K562 (cell line): ENCODE measurements at regions not wholly inside any gene's neighbourhood (a gene's known extent, or its start where the extent isn't known, plus 50 kb on each side); places are given as distances from the start of the nearest gene placed in this dataset.

ENCODE experiments used
- ATAC-seq: fragments of 200-7000 bp; cut with Tn5 transposase; 3 replicates; pipeline ENCODE4 v1.9.1; 2020; ENCODE audit warnings: moderate library complexity
- BruUV-seq: library from RNA; stranded (reverse); fragments of 400-500 nt; replicated peaks from 2 replicates; lab custom pipeline; 2021; lab: Mats Ljungman, UMichigan
- CTCF ChIA-PET: fragments of 300-600 bp; formaldehyde crosslinking; extraction: SDS; loops from one replicate; lab custom pipeline; 2021; ENCODE audit warnings: low intra/inter-chr PET ratio; lab: Yijun Ruan, JAX
- POLR2A ChIA-PET: fragments of 300-600, 350-650 bp; sonication (Branson Sonifier 250); formaldehyde crosslinking; extraction: SDS; loops from one replicate; lab custom pipeline; 2021; ENCODE audit warnings: antibody characterized with exemption, inconsistent platforms; lab: Yijun Ruan, JAX
- DNase-seq, 4 experiments: peaks; one replicate each; pipeline versions ENCODE4 v3.0.0 to v3.0.0-alpha.2; 2011 to 2018; ENCODE audit warnings: low spot score in 3 of 4, mixed read lengths in 3 of 4; ENCODE audit errors: extremely low read depth in 1 of 4
- FAIRE-seq: peaks from 2 replicates; lab custom pipeline; 2011; peaks lifted over from hg19 to GRCh38; lab: Jason Lieb, UNC
- H2AFZ ChIP-seq: 2 replicates; pipeline ENCODE4 v1.6.0; 2011; ENCODE audit warnings: low read depth, low read length, control low read depth, inconsistent platforms
- H3K27ac ChIP-seq: fragments of 200-600 bp; 3 replicates; pipeline ENCODE4 v1.8.0; 2011; ENCODE audit warnings: low read depth, mild to moderate bottlenecking, control low read depth, inconsistent platforms, low read length, moderate library complexity, mixed read lengths; ENCODE audit errors: extremely low read depth
- H3K27me3 ChIP-seq, 2 experiments: fragments of 300-600 bp in 1 of 2; 2 replicates in 1 of 2; 3 replicates in 1 of 2; pipeline versions ENCODE4 v1.6.0 to v1.8.0; 2011; ENCODE audit warnings: inconsistent platforms in 2 of 2, low read length in 2 of 2, mild to moderate bottlenecking in 1 of 2, mixed read lengths in 1 of 2, moderate library complexity in 1 of 2; ENCODE audit not compliant: control insufficient read depth in 2 of 2, insufficient read depth in 2 of 2
- H3K36me3 ChIP-seq: fragments of 300-600 bp; 3 replicates; pipeline ENCODE4 v1.8.0; 2011; ENCODE audit warnings: mild to moderate bottlenecking, low read length, inconsistent platforms; ENCODE audit not compliant: control insufficient read depth, insufficient read depth
- H3K4me1 ChIP-seq, 2 experiments: fragments of 200-600 bp in 1 of 2; replicated peaks in 1 of 2; 2 replicates in 1 of 2; 3 replicates in 1 of 2; pipeline versions ENCODE4 v1.5.1 to v1.8.0; 2011; ENCODE audit warnings: inconsistent platforms in 2 of 2, low read length in 2 of 2, mild to moderate bottlenecking in 1 of 2, mixed read lengths in 1 of 2, moderate library complexity in 1 of 2; ENCODE audit not compliant: control insufficient read depth in 2 of 2, insufficient read depth in 2 of 2
- H3K4me2 ChIP-seq: 2 replicates; pipeline ENCODE4 v1.6.1; 2011; ENCODE audit warnings: low read length, control low read depth, inconsistent platforms, mixed read lengths; ENCODE audit not compliant: insufficient read depth
- H3K4me3 ChIP-seq: fragments of 200-600 bp; sonication (generic), shearing (Covaris generic); 2 replicates; pipeline ENCODE4 v1.5.1; 2016; ENCODE audit warnings: control low read depth, inconsistent platforms
- H3K79me2 ChIP-seq: fragments of 200-600 bp; 3 replicates; pipeline ENCODE4 v1.8.0; 2011; ENCODE audit warnings: low read length, inconsistent platforms; ENCODE audit not compliant: control insufficient read depth, insufficient read depth
- H3K9ac ChIP-seq, 2 experiments: 2 replicates each; pipeline versions ENCODE4 v1.6.0 to v1.6.1; 2011; ENCODE audit warnings: low read depth in 2 of 2, low read length in 2 of 2, control low read depth in 1 of 2, inconsistent platforms in 1 of 2, mild to moderate bottlenecking in 1 of 2, mixed read lengths in 1 of 2; ENCODE audit not compliant: insufficient read depth in 1 of 2
- H3K9me1 ChIP-seq: one replicate; pipeline ENCODE4 v1.6.0; 2011; ENCODE audit warnings: inconsistent platforms, mild to moderate bottlenecking, low read length, moderate library complexity; ENCODE audit not compliant: control insufficient read depth, insufficient read depth
- H3K9me3 ChIP-seq: replicated peaks from 2 replicates; pipeline ENCODE4 v1.5.1; 2011; ENCODE audit warnings: low read depth, low read length, inconsistent platforms; ENCODE audit not compliant: control insufficient read depth, insufficient read depth
- H4K20me1 ChIP-seq: replicated peaks from 2 replicates; pipeline ENCODE4 v1.6.1; 2011; ENCODE audit warnings: low read length, inconsistent platforms, mixed read lengths; ENCODE audit not compliant: control insufficient read depth, insufficient read depth
- CBX2 ChIP-seq: fragments of 200-600 bp; sonication (generic); IDR thresholded peaks from one replicate; pipeline ENCODE4 v1.6.1; 2012; ENCODE audit warnings: mild to moderate bottlenecking, low read length, inconsistent platforms; ENCODE audit not compliant: insufficient read depth, poor library complexity, severe bottlenecking
- FOXA3 ChIP-seq, 2 experiments: fragments of 450-650 bp in 1 of 2; sonication (generic) in 1 of 2; formaldehyde crosslinking; IDR thresholded peaks in 1 of 2; conservative IDR thresholded peaks in 1 of 2; 2 replicates each; pipeline versions ENCODE4 v1.4.0 to v1.8.0; 2020 to 2022; ENCODE audit warnings: mild to moderate bottlenecking in 2 of 2, missing genetic modification reagents in 1 of 2
- FOXM1 ChIP-seq, 2 experiments: fragments of 450-650 bp in 1 of 2; sonication (generic) in 1 of 2; formaldehyde crosslinking in 1 of 2; IDR thresholded peaks; 2 replicates each; pipeline versions ENCODE4 v1.6.1 to v1.9.0; 2017 to 2022; ENCODE audit warnings: low read depth in 2 of 2, mild to moderate bottlenecking in 2 of 2, missing genetic modification reagents in 1 of 2, moderate library complexity in 1 of 2
- GTF2E2 ChIP-seq: fragments of 200-800 bp; sonication (Bioruptor generic); IDR thresholded peaks from 2 replicates; pipeline ENCODE4 v1.6.1; 2016; ENCODE audit warnings: missing genetic modification characterization, missing compliant biosample characterization
- HSF4 ChIP-seq: fragments of 250-450 bp; sonication (Bioruptor Pico); IDR thresholded peaks from 2 replicates; pipeline ENCODE4 v2.1.2; 2022; ENCODE audit warnings: mild to moderate bottlenecking, moderate library complexity, borderline replicate concordance
- JUN ChIP-seq, 2 experiments: sonication (generic) in 1 of 2; formaldehyde crosslinking in 1 of 2; IDR thresholded peaks; 2 replicates each; pipeline versions ENCODE4 v1.6.1 to v1.8.0; 2012 to 2022; ENCODE audit warnings: borderline replicate concordance in 2 of 2, mild to moderate bottlenecking in 2 of 2, improper control_type of control experiment in 1 of 2, low read depth in 1 of 2, low read length in 1 of 2, missing genetic modification reagents in 1 of 2
- MXI1 ChIP-seq: IDR thresholded peaks from 2 replicates; pipeline ENCODE4 v1.6.1; 2011; ENCODE audit warnings: low read depth, mild to moderate bottlenecking, improper control_type of control experiment, low read length
- PKNOX1 ChIP-seq: fragments of 450-650 bp; IDR thresholded peaks from 2 replicates; pipeline ENCODE4 v1.6.1; 2016
- RBM15 ChIP-seq: fragments of 200-400 bp; formaldehyde crosslinking; IDR thresholded peaks from 2 replicates; pipeline ENCODE4 v1.6.1; 2018; ENCODE audit warnings: mild to moderate bottlenecking, low read length, moderate library complexity; ENCODE audit not compliant: insufficient read depth
- RBM17 ChIP-seq: fragments of 200-400 bp; formaldehyde crosslinking; IDR thresholded peaks from 2 replicates; pipeline ENCODE4 v1.6.1; 2017; ENCODE audit warnings: low read depth, mild to moderate bottlenecking, low read length, borderline replicate concordance
- SREBF1 ChIP-seq: fragments of 150-350 bp; IDR thresholded peaks from 2 replicates; pipeline ENCODE4 v1.6.1; 2014; ENCODE audit warnings: antibody characterized with exemption, low read depth, low read length, borderline replicate concordance
- ZNF277 ChIP-seq: fragments of 250-450 bp; sonication (Bioruptor Pico); IDR thresholded peaks from 2 replicates; pipeline ENCODE4 v1.8.0; 2022; ENCODE audit warnings: inconsistent platforms, mild to moderate bottlenecking, moderate library complexity, borderline replicate concordance
- ZNF561 ChIP-seq: fragments of 450-650 bp; formaldehyde crosslinking; conservative IDR thresholded peaks from 2 replicates; pipeline ENCODE4 v1.4.0; 2020; ENCODE audit warnings: mild to moderate bottlenecking, moderate library complexity
- ZSCAN29 ChIP-seq: fragments of 450-650 bp; IDR thresholded peaks from 2 replicates; pipeline ENCODE4 v1.6.1; 2017
- WGBS: fragments of 100-300 bp; shearing (Covaris generic); methylation state at CpG from one replicate; pipeline ENCODE4 v1.1.6; 2016; ENCODE audit warnings: low coverage, mixed read lengths; ENCODE audit not compliant: insufficient coverage; ENCODE audit errors: missing lambda C conversion rate; 5-methylcytosine and 5-hydroxymethylcytosine counted together
- in situ Hi-C: fragments of 300-500 bp; cut with MboI; formaldehyde crosslinking; loops from 4 replicates; pipeline ENCODE4 v1.15.0; 2018; ENCODE audit warnings: inconsistent platforms, mixed read lengths
- intact Hi-C: fragments of 100-400 bp; cut with micrococcal nuclease; formaldehyde crosslinking; loops from 2 replicates; pipeline ENCODE4 v1.14.2; 2022
- TF ChIP-seq, protein P1 (sequence below): fragments of 250-450 bp; sonication (Bioruptor Pico); IDR thresholded peaks from 2 replicates; pipeline ENCODE4 v1.4.0; 2020; ENCODE audit warnings: mild to moderate bottlenecking, moderate library complexity

DNA sequence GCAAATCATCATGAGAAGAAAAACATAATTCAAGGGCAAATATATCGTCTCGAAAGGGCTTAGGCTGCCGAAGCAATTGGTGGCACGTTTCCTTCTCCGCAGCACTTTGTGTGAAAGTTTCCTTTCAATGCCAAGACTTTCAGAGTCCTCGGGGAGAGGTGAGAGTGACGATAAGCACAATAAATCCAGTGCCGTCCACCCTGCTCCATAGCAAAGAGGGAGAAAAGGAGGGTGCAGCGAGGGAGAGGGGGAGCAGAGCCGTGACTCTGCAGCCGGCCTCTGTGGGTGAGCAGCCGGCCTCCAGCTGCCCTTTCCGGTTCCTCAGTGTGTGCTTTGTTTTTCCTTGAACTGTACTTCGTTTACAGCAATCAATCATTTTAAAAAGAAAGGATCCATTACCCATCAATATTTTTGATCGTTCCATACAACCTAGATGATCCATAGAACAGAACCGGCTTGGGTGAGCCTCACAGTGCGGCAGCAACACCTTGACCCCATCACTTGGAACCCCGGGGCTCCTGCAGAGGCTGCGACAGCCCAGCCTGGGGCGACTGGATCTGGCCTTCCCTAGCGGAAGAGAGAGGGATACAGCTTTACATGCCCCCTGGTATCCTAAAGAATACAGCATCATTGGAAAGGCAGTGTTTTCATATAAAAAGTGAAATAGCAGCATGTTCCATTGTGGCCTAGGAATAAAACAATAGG, 247.0 kb upstream of the IRX4 start:
- TF ChIP-seq RBM17: no peak
- no peak for TF ChIP-seq ZNF561 (CRISPR knock-in tag)
- TF ChIP-seq FOXA3 (CRISPR knock-in tag; conservative IDR thresholded peaks at IDR 0.05 in 1 of 2, IDR thresholded peaks at IDR 0.05 in 1 of 2): no peak
- TF ChIP-seq, protein P1, sequence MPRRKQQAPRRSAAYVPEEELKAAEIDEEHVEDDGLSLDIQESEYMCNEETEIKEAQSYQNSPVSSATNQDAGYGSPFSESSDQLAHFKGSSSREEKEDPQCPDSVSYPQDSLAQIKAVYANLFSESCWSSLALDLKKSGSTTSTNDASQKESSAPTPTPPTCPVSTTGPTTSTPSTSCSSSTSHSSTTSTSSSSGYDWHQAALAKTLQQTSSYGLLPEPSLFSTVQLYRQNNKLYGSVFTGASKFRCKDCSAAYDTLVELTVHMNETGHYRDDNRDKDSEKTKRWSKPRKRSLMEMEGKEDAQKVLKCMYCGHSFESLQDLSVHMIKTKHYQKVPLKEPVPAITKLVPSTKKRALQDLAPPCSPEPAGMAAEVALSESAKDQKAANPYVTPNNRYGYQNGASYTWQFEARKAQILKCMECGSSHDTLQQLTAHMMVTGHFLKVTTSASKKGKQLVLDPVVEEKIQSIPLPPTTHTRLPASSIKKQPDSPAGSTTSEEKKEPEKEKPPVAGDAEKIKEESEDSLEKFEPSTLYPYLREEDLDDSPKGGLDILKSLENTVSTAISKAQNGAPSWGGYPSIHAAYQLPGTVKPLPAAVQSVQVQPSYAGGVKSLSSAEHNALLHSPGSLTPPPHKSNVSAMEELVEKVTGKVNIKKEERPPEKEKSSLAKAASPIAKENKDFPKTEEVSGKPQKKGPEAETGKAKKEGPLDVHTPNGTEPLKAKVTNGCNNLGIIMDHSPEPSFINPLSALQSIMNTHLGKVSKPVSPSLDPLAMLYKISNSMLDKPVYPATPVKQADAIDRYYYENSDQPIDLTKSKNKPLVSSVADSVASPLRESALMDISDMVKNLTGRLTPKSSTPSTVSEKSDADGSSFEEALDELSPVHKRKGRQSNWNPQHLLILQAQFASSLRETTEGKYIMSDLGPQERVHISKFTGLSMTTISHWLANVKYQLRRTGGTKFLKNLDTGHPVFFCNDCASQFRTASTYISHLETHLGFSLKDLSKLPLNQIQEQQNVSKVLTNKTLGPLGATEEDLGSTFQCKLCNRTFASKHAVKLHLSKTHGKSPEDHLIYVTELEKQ (CRISPR knock-in tag): no peak
- no peak for TF ChIP-seq FOXM1 (IDR thresholded peaks at IDR 0.05; ENCODE audit: low read depth)
- TF ChIP-seq FOXM1 (CRISPR knock-in tag; IDR thresholded peaks at IDR 0.05; ENCODE audit: low read depth): no peak
- no peak for TF ChIP-seq ZNF277 (CRISPR knock-in tag)
- no peak for TF ChIP-seq RBM15
- no peak for TF ChIP-seq HSF4 (CRISPR knock-in tag)
- TF ChIP-seq JUN (IDR thresholded peaks at IDR 0.05; ENCODE audit: borderline replicate concordance, low read depth, low read length): no peak
- TF ChIP-seq JUN (CRISPR knock-in tag; IDR thresholded peaks at IDR 0.05; ENCODE audit: borderline replicate concordance): no peak
- no peak for TF ChIP-seq CBX2
- TF ChIP-seq MXI1: no peak
- no peak for TF ChIP-seq GTF2E2 (tag)
- TF ChIP-seq PKNOX1: no peak
- no peak for TF ChIP-seq SREBF1
- no peak for TF ChIP-seq ZSCAN29
- CTCF ChIA-PET: no interaction called here
- H2AFZ ChIP-seq: no peak overlapping the region
- peaks cover 34 to 74% of the 10 kb centered on the region in 2 experiments for H3K27me3 ChIP-seq
- no peaks in the 10 kb centered on the region for H3K9me3 ChIP-seq
- no peak overlapping the region for H3K9ac ChIP-seq
- ATAC-seq (no peak), DNase-seq (no peak), FAIRE-seq (no peak)
- in situ Hi-C loops: no loop called here
- no peaks in the 10 kb centered on the region for H3K4me1 ChIP-seq
- no peak overlapping the region for H3K4me2 ChIP-seq
- BruUV-seq: no TSS peak
- intact Hi-C loops: no loop called here
- POLR2A ChIA-PET: interaction anchor here (1.0 kb wide), 1 partner anchor 380 kb away, joined by 3 read pairs; no protein-coding TSS in a partner anchor
- H3K36me3 ChIP-seq: no peaks in the 10 kb centered on the region
- WGBS: 1% methylated on average over 19 of the region's 21 CpGs
- no peak overlapping the region for H3K4me3 ChIP-seq
- peaks cover 10% of the 10 kb centered on the region for H3K9me1 ChIP-seq
- H3K27ac ChIP-seq: no peak overlapping the region
- H4K20me1 ChIP-seq: peaks cover 11% of the 10 kb centered on the region; the same call in 1 of the 2 replicates
- no peaks in the 10 kb centered on the region for H3K79me2 ChIP-seq
